Activated T-helper 17 cell treated with anti-CD3 and anti-CD28 coated beads, Interleukin-2, amount 50 U/mL, for 72 hours (primary cell): ENCODE measurements at regions not wholly inside any gene's neighbourhood (a gene's known extent, or its start where the extent isn't known, plus 50 kb on each side); places are given as distances from the start of the nearest gene placed in this dataset.
"Not testable (repeated sequence)": the region's sequence is repeated elsewhere in the genome, so short reads cannot be mapped to it uniquely, and the experiment has no call there.

Source experiments
- ATAC-seq: fragments of 150-1000 bp; cut with Tn5 transposase; replicated peaks from 2 replicates; pipeline ENCODE4 v1.10.0; 2021; ENCODE audit warnings: mild to moderate bottlenecking, moderate library complexity
- H3K27ac Mint-ChIP-seq: one replicate; pipeline ENCODE4 v1.8.0; 2022; ENCODE audit warnings: mixed read lengths
- H3K27me3 Mint-ChIP-seq: one replicate; pipeline ENCODE4 v1.8.0; 2022; ENCODE audit warnings: mixed read lengths
- H3K36me3 Mint-ChIP-seq: one replicate; pipeline ENCODE4 v1.8.0; 2022; ENCODE audit warnings: low read depth, mild to moderate bottlenecking, mixed read lengths
- H3K4me1 Mint-ChIP-seq: one replicate; pipeline ENCODE4 v1.8.0; 2022; ENCODE audit warnings: mixed read lengths
- H3K4me3 Mint-ChIP-seq: one replicate; pipeline ENCODE4 v1.8.0; 2022; ENCODE audit warnings: mild to moderate bottlenecking, mixed read lengths
- H3K9me3 Mint-ChIP-seq: one replicate; pipeline ENCODE4 v1.8.0; 2022; ENCODE audit warnings: mixed read lengths

GRCh38 chr1:222058249-222058648, 316.4 kb upstream of the DUSP10 start:
- H3K4me1 Mint-ChIP-seq, result no peaks in the 10 kb centered on the region
- H3K36me3 Mint-ChIP-seq, result no peaks in the 10 kb centered on the region
- H3K27me3 Mint-ChIP-seq, result no peaks in the 10 kb centered on the region
- no peaks in the 10 kb centered on the region for H3K9me3 Mint-ChIP-seq
- no peak for ATAC-seq
- no peak overlapping the region for H3K27ac Mint-ChIP-seq
- no peak overlapping the region for H3K4me3 Mint-ChIP-seq

DNA sequence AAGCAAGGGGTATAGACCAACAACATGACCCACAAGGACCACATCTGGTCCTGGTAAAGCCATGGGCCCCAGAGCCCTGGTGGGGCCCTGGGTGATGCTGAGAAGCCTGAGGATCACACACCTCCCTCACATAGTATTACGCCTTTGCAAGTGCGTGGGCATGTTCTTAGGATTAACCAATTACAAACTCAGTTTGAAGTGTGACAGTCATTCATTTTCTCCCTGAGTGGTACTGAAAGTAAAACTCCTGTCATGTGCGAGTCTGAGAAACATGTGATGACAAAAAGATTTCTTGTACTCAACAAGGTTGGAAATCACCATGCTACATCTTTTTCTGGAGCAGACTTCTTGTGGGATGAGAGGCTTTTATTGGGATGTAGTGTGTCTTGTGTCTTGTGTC, 315.3 kb upstream of the DUSP10 start:
- H3K9me3 Mint-ChIP-seq, result no peaks in the 10 kb centered on the region
- no peak overlapping the region for H3K27ac Mint-ChIP-seq
- no peaks in the 10 kb centered on the region for H3K36me3 Mint-ChIP-seq
- no peak overlapping the region for H3K4me3 Mint-ChIP-seq
- peak; percentile 23 for ATAC-seq
- H3K4me1 Mint-ChIP-seq, result no peaks in the 10 kb centered on the region
- H3K27me3 Mint-ChIP-seq, result no peaks in the 10 kb centered on the region

- ATAC-seq, result no peak
- Mint-ChIP-seq H3K4me3 (no peak overlapping the region), H3K27me3 (no peaks in the 10 kb centered on the region), H3K4me1 (no peaks in the 10 kb centered on the region), H3K9me3 (no peaks in the 10 kb centered on the region), H3K36me3 (no peaks in the 10 kb centered on the region), H3K27ac (no peak overlapping the region)
Measured at GRCh38 chr1:222054416-222054815, 312.5 kb upstream of the DUSP10 start.

- Mint-ChIP-seq H3K4me1 (no peaks in the 10 kb centered on the region), H3K27me3 (no peaks in the 10 kb centered on the region), H3K36me3 (no peaks in the 10 kb centered on the region), H3K4me3 (no peak overlapping the region), H3K9me3 (no peaks in the 10 kb centered on the region), H3K27ac (no peak overlapping the region)
- ATAC-seq, result no peak
Measured at GRCh38 chr1:222053790-222054294, 312.0 kb upstream of the DUSP10 start.

DNA sequence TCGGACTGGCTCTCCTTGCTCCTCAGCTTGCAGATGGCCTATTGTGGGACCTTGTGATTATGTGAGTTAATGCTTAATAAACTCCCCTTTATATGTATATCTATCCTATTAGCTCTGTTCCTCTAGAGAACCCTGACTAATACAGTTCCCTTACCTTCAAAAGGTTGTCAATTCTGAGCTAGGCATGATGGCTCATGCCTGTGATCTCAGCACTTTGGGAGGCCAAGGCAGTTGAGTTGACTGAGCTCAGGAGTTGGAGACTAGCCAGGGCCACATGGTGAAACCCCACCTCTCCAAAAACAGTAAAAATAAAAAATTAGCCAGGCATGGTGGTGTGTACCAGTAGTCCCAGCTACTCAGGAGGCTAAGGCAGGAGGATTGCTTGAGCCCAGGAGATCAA, 309.4 kb upstream of the DUSP10 start:
- not testable (repeated sequence) for H3K4me1 Mint-ChIP-seq, H3K27me3 Mint-ChIP-seq, H3K36me3 Mint-ChIP-seq, H3K9me3 Mint-ChIP-seq, H3K4me3 Mint-ChIP-seq, H3K27ac Mint-ChIP-seq
- ATAC-seq, result peak; percentile 51

DNA sequence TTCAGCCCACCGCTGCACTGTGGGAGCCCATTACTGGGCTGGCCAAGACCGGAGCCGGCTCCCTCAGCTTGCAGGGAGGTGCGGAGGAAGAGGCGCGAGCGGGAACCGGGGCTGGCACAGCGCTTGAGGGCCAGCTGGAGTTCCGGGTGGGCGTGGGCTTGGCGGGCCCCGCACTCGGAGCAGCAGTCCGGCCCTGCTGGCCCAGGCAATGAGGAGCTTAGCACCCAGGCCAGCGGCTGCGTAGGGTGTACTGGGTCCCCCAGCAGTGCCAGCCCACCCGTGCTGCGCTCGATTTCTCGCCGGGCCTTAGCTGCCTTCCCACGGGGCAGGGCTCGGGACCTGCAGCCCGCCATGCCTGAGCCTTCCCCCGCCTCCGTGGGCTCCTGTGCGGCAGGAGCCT, 307.8 kb upstream of the DUSP10 start:
- H3K27me3 Mint-ChIP-seq, H3K4me3 Mint-ChIP-seq, ATAC-seq, H3K27ac Mint-ChIP-seq, H3K9me3 Mint-ChIP-seq, H3K4me1 Mint-ChIP-seq, H3K36me3 Mint-ChIP-seq: not testable (repeated sequence)

- no peaks in the 10 kb centered on the region for H3K9me3 Mint-ChIP-seq
- no peaks in the 10 kb centered on the region for H3K27me3 Mint-ChIP-seq
- no peak for ATAC-seq
- no peaks in the 10 kb centered on the region for H3K36me3 Mint-ChIP-seq
- no peak overlapping the region for H3K4me3 Mint-ChIP-seq
- no peaks in the 10 kb centered on the region for H3K4me1 Mint-ChIP-seq
- no peak overlapping the region for H3K27ac Mint-ChIP-seq
Measured at GRCh38 chr1:222049176-222049575, 307.3 kb upstream of the DUSP10 start.

DNA sequence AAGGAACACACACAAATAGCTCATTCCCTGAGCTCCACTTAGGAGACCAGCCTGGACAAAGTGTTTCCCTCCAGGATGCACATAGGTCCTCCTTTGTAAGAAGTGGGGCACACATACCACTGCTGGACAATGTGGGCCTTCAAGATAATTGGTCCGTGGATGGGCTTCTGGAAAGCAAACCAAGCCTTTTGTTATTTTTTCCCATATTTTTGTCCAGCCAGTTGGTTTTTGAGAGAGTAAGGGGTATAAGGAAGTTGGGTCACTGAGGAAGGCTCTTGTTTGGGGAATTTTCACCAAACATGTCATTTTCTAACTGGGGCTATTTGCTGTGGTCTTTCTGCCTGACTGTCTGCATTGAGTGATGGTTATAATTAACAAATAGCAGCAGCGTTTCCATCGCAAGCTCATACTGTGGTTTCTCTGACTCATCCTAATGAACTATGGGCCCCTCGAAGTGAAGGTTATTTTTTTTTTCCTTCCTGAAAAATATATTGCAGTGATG, 306.3 kb upstream of the DUSP10 start:
- no peak for ATAC-seq
- Mint-ChIP-seq H3K36me3 (no peaks in the 10 kb centered on the region), H3K4me3 (no peak overlapping the region), H3K27me3 (no peaks in the 10 kb centered on the region), H3K27ac (no peak overlapping the region), H3K9me3 (no peaks in the 10 kb centered on the region), H3K4me1 (no peaks in the 10 kb centered on the region)

- Mint-ChIP-seq H3K27ac (no peak overlapping the region), H3K9me3 (no peaks in the 10 kb centered on the region), H3K27me3 (no peaks in the 10 kb centered on the region), H3K4me1 (no peaks in the 10 kb centered on the region), H3K36me3 (no peaks in the 10 kb centered on the region), H3K4me3 (no peak overlapping the region)
- ATAC-seq, result no peak
Measured at GRCh38 chr1:222047366-222047765, 305.5 kb upstream of the DUSP10 start.

- no peak overlapping the region for H3K27ac Mint-ChIP-seq
- no peaks in the 10 kb centered on the region for H3K27me3 Mint-ChIP-seq
- no peaks in the 10 kb centered on the region for H3K36me3 Mint-ChIP-seq
- H3K4me1 Mint-ChIP-seq, result no peaks in the 10 kb centered on the region
- H3K9me3 Mint-ChIP-seq, result no peaks in the 10 kb centered on the region
- ATAC-seq, result no peak
- H3K4me3 Mint-ChIP-seq, result no peak overlapping the region
Measured at GRCh38 chr1:222046684-222047263, 304.9 kb upstream of the DUSP10 start.

- Mint-ChIP-seq H3K4me3 (no peak overlapping the region), H3K27me3 (no peaks in the 10 kb centered on the region), H3K4me1 (no peaks in the 10 kb centered on the region), H3K27ac (no peak overlapping the region), H3K36me3 (no peaks in the 10 kb centered on the region), H3K9me3 (no peaks in the 10 kb centered on the region)
- no peak for ATAC-seq
Measured at GRCh38 chr1:222045786-222046185, 303.9 kb upstream of the DUSP10 start.

DNA sequence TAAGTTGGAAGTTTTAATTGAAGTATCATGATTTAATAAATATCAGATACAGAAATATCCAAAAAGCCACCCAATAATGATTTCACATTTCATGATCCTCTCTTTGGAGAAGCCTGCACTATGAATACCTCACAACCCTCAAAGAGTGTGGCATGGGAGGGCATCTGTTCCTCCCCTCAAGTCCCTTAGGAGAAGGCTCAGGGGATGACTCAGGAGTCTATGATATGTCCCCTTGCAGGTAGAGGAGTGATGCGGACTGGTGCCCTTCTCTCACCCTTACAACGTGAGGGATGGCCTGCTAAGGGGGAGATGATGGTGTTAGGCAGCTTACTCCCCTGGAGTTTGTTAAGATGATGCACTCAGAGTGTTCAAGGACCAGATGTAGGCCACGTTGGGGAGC, 303.3 kb upstream of the DUSP10 start:
- no peaks in the 10 kb centered on the region for H3K36me3 Mint-ChIP-seq
- no peaks in the 10 kb centered on the region for H3K9me3 Mint-ChIP-seq
- no peaks in the 10 kb centered on the region for H3K4me1 Mint-ChIP-seq
- ATAC-seq, result no peak
- H3K27me3 Mint-ChIP-seq, result no peaks in the 10 kb centered on the region
- no peak overlapping the region for H3K4me3 Mint-ChIP-seq
- no peak overlapping the region for H3K27ac Mint-ChIP-seq

- ATAC-seq, result no peak
Measured at GRCh38 chr1:222043444-222044292, 301.8 kb upstream of the DUSP10 start.

DNA sequence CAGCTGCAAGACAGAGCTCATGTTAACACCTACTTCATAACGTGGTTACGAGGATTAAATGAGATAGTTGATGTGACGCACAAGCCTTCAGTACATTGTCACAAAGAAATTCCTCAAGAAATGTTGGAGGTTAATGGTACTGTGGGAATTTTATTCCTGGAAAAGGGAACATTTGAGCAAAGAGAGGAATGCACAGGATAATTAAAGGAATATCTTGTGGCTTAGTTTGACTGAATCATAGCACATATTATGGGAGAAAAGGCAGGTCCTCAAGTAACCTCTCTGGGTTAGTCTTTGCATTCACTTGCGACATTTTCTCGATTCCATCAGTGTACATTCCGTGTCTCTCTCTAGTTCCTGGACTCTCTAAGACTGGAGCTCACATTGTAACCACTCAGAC, 300.2 kb upstream of the DUSP10 start:
- no peak overlapping the region for H3K27ac Mint-ChIP-seq
- ATAC-seq, result no peak
- no peaks in the 10 kb centered on the region for H3K9me3 Mint-ChIP-seq
- no peaks in the 10 kb centered on the region for H3K4me1 Mint-ChIP-seq
- H3K4me3 Mint-ChIP-seq, result no peak overlapping the region
- no peaks in the 10 kb centered on the region for H3K36me3 Mint-ChIP-seq
- no peaks in the 10 kb centered on the region for H3K27me3 Mint-ChIP-seq

More at GRCh38 chr1:222043444-222044292, 301.8 kb upstream of the DUSP10 start:
- H3K27me3 Mint-ChIP-seq, result no peaks in the 10 kb centered on the region
- H3K9me3 Mint-ChIP-seq, result no peaks in the 10 kb centered on the region
- no peak overlapping the region for H3K4me3 Mint-ChIP-seq
- no peaks in the 10 kb centered on the region for H3K36me3 Mint-ChIP-seq
- H3K4me1 Mint-ChIP-seq, result no peaks in the 10 kb centered on the region
- H3K27ac Mint-ChIP-seq, result no peak overlapping the region

DNA sequence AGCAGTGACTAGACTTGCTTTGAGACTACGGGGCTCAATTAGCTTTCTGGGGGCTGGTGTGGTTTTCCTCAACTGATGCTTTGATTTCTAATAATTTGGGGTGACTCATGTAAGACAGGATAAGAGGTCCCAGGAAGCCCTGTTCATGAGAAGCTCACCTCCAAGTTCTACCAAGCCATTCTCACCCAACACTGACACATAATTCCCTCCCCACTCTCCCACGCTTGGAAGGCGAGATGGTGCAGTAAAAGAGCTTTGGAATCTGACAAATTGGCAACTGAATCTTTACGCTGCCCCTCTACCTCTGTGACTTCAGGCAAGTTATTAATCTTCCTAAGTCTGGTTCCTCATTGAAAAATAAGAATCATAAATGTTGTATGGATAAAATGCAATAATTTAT, 299.1 kb upstream of the DUSP10 start:
- Mint-ChIP-seq H3K27ac (no peak overlapping the region), H3K9me3 (no peaks in the 10 kb centered on the region), H3K27me3 (peaks cover 6% of the 10 kb centered on the region), H3K36me3 (no peaks in the 10 kb centered on the region), H3K4me1 (no peaks in the 10 kb centered on the region), H3K4me3 (no peak overlapping the region)
- ATAC-seq, result no peak
